Heart right ventricle (tissue), 16 donors: ENCODE measurements at regions not wholly inside any gene's neighbourhood (a gene's known extent, or its start where the extent isn't known, plus 50 kb on each side); places are given as distances from the start of the nearest gene placed in this dataset.

Experiments
- ATAC-seq, 8 donors: fragments of 200-7000 bp; cut with Tn5 transposase; one replicate each; pipeline ENCODE4 v1.9.1; 2020; ENCODE audit warnings: mild to moderate bottlenecking in 8 of 8, moderate library complexity in 8 of 8, moderate number of reproducible peaks in 1 of 8
- DNase-seq, 2 donors: peaks; one replicate each; pipeline ENCODE4 v3.0.0-alpha.2; 2020
- H3K27ac ChIP-seq, 10 donors: fragments of 200-600 bp; sonication (generic) in 2 of 10; one replicate each; pipeline versions ENCODE4 v1.5.0 to v1.8.0; 2020 to 2022; ENCODE audit warnings: mild to moderate bottlenecking in 3 of 10
- H3K27me3 ChIP-seq, 7 donors: fragments of 200-600 bp; one replicate each; pipeline ENCODE4 v1.8.0; 2021 to 2022; ENCODE audit warnings: mild to moderate bottlenecking in 2 of 7
- H3K36me3 ChIP-seq, 9 donors: fragments of 200-600 bp; sonication (generic) in 1 of 9; one replicate each; pipeline versions ENCODE4 v1.5.0 to v1.8.0; 2020 to 2022; ENCODE audit warnings: mild to moderate bottlenecking in 2 of 9
- H3K4me1 ChIP-seq, 9 donors: fragments of 200-600 bp; sonication (generic) in 1 of 9; one replicate each; pipeline versions ENCODE4 v1.5.0 to v1.8.0; 2020 to 2022; ENCODE audit warnings: mild to moderate bottlenecking in 4 of 9
- H3K4me3 ChIP-seq, 10 donors: fragments of 200-600 bp; sonication (generic) in 2 of 10; one replicate each; pipeline versions ENCODE4 v1.5.0 to v1.8.0; 2020 to 2022; ENCODE audit warnings: mild to moderate bottlenecking in 7 of 10, moderate library complexity in 2 of 10
- H3K9me3 ChIP-seq, 11 donors: fragments of 200-600 bp in 10 of 11; sonication (generic) in 2 of 11; one replicate each; pipeline versions ENCODE4 v1.5.0 to v1.8.0; 2013 to 2022; ENCODE audit warnings: mild to moderate bottlenecking in 2 of 11, control low read depth in 1 of 11, moderate library complexity in 1 of 11
- CTCF ChIP-seq, 9 donors: fragments of 200-600 bp; sonication (generic) in 2 of 9; IDR thresholded peaks; one replicate each; pipeline versions ENCODE4 v1.5.0 to v1.8.0; 2021 to 2022; ENCODE audit warnings: antibody characterized with exemption in 9 of 9, mild to moderate bottlenecking in 5 of 9, moderate library complexity in 1 of 9
- WGBS, 2 donors: extraction: QIAGEN DNeasy Blood & Tissue Kit; methylation state at CpG; one replicate each; pipeline ENCODE4 v1.1.7; 2013; ENCODE audit warnings: inconsistent platforms in 1 of 2; 5-methylcytosine and 5-hydroxymethylcytosine counted together
- intact Hi-C, 10 donors: fragments of 100-400 bp; cut with DNase I; formaldehyde crosslinking; loops; one replicate each; pipeline versions ENCODE4 v1.11.1 to v1.14.2; 2022
- donor health status: Arrhythmogenic right ventricular cardiomyopathy.
- donor health status: ischemic (EF 13 %, LVEDD 7.1; RV severe dilation, severe dysfunction).
- donor health status: healthy with polysubstance abuse.
- donor health status: DM: no; HTN: yes; CAD: no.
- donor health status: DM: no; HTN: no; CAD: no.
- donor health status: ischemic (EF 25% LVEDD 6.9; RV normal size, moderate dysfunction).
- donor health status: ischemic (EF 25% LVEDD 5.7; RV mildly dilated, moderate dysfunction).
- donor health status: healthy.
- donor health status: DM: yes; HTN: yes; CAD: no.
- donor health status: Ischemic cardiomyopathy.
- donor health status: ischemic (EF 35%, LVEDD 5.7; RV mildly dilated, moderate dysfunction).
- donor health status: nonischemic (EF 11% LVEDD 7.7; RV severe dilation, severe dysfunction).
- donor health status: DM: yes; HTN: yes; CAD: no.
- donor health status: PGD.
- donor health status: ischemic (EF 29% LVEDD 5.4; RV normal size, mild dysfunction).
- donor health status: nonischemic (EF 23%, LVEDD 6.1; RV moderate dilation, normal function).

DNA sequence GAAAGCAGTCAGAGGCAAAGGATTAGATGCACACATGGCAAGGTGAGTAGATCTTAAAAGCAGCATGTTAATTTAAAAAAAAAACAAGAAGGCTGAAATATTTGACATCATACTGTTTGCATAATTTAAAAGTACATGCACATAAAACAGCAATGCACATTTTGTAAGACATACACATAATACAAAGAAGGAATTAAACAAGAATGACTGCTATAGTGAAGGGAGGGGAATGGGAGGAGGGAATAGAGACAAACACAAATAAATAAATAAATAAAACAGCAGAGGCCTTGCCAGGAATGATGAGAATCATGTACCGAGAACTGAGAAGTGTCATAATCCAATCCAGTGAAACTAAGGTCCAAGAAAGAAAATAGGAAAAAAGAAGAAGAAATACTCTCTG is 486.2 kb upstream of the API5 start:
- no peaks in the 10 kb centered on the region for H3K27me3 ChIP-seq
- H3K4me3 ChIP-seq: no peak overlapping the region
- TF ChIP-seq CTCF (IDR thresholded peaks at IDR 0.05): no peak
- no peaks in the 10 kb centered on the region for H3K4me1 ChIP-seq
- ATAC-seq (no peak), DNase-seq (no peak)
- no peaks in the 10 kb centered on the region for H3K36me3 ChIP-seq
- H3K9me3 ChIP-seq: no peaks in the 10 kb centered on the region
- 86 to 90% methylated on average over 1 of the region's 1 CpG for WGBS, 2 donors
- no peak overlapping the region for H3K27ac ChIP-seq
- intact Hi-C loops: no loop called here

- TF ChIP-seq CTCF (IDR thresholded peaks at IDR 0.05): no peak
- intact Hi-C loops: no loop called here
- Histone ChIP-seq H3K9me3 (no peaks in the 10 kb centered on the region), H3K4me1 (no peaks in the 10 kb centered on the region), H3K27ac (no peak overlapping the region), H3K4me3 (no peak overlapping the region), H3K27me3 (no peaks in the 10 kb centered on the region), H3K36me3 (no peaks in the 10 kb centered on the region)
- WGBS, 2 donors: 65 to 71% methylated on average over 2 of the region's 2 CpGs
- ATAC-seq (no peak), DNase-seq (no peak)
Measured at GRCh38 chr11:42827845-42828244, 484.0 kb upstream of the API5 start.

- H3K27me3 ChIP-seq: no peaks in the 10 kb centered on the region
- H3K4me3 ChIP-seq: no peak overlapping the region
- H3K36me3 ChIP-seq: no peaks in the 10 kb centered on the region
- peaks cover 0 to 4% (median 0%) of the 10 kb centered on the region in 11 donors for H3K9me3 ChIP-seq
- intact Hi-C loops: no loop called here
- ATAC-seq (no peak), DNase-seq (no peak)
- H3K4me1 ChIP-seq: no peaks in the 10 kb centered on the region
- TF ChIP-seq CTCF (IDR thresholded peaks at IDR 0.05): no peak
- WGBS, 2 donors: 53 to 58% methylated on average over 3 of the region's 3 CpGs
- H3K27ac ChIP-seq: no peak overlapping the region
Measured at GRCh38 chr11:42837994-42838393, 473.8 kb upstream of the API5 start.

DNA sequence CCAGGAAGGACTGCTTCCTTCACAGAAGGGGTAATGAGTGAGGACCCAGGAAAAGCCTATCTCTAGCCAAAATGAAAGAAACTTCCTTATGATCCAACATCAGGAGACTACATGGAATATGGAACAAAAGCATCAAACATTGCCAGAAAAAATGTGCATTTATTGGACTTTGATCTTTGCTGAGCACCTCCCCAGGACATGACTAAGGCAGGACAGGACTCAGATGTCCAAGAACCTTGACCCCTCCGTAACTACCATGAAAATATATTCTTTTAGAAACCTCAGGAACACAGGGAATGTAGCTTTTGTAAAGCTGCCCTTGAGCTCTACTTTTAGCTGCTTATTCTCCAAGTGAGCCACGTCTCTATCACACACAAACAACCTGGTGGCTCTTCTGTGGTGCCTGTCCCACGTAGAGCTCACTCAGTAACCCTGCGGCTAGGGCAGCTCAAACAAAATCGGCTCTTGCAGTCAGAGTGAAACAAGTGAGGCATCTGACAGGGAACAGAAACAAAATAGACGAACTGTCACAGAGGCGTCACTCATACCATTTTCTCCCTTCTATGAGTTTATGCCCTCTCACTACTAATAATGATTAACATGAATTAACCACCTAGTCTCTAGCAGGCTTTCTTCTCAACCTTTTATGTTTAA is 471.5 kb upstream of the API5 start:
- Histone ChIP-seq H3K27ac (no peak overlapping the region), H3K4me1 (no peaks in the 10 kb centered on the region), H3K27me3 (no peaks in the 10 kb centered on the region), H3K4me3 (no peak overlapping the region), H3K36me3 (no peaks in the 10 kb centered on the region), H3K9me3 (peaks cover 0 to 4% (median 0%) of the 10 kb centered on the region in 11 donors)
- no peak for DNase-seq
- intact Hi-C loops: no loop called here
- 76 to 78% methylated on average over 7 of the region's 7 CpGs for WGBS, 2 donors
- TF ChIP-seq CTCF (IDR thresholded peaks at IDR 0.05): no peak
- ATAC-seq: no peak
